Naive thymus-derived CD8-positive, alpha-beta T cell (primary cell): ENCODE measurements at regions not wholly inside any gene's neighbourhood (a gene's known extent, or its start where the extent isn't known, plus 50 kb on each side); places are given as distances from the start of the nearest gene placed in this dataset.
"Not testable (repeated sequence)": the region's sequence is repeated elsewhere in the genome, so short reads cannot be mapped to it uniquely, and the experiment has no call there.

ENCODE experiments used
- ATAC-seq, 2 donors: fragments of 150-1000 bp; cut with Tn5 transposase in 1 of 2; sonication (Bioruptor Pico), chemical (Tn5 transposase) in 1 of 2; 1 replicate in 1 of 2; 2 replicates in 1 of 2; pipeline ENCODE4 v1.10.0; 2021; ENCODE audit warnings: mild to moderate bottlenecking in 2 of 2, moderate library complexity in 2 of 2
- POLR2A ChIA-PET: fragments of 350-600 bp; sonication (Branson Sonifier 250); formaldehyde crosslinking; loops from one replicate; lab custom pipeline; 2021; ENCODE audit warnings: antibody characterized with exemption; lab: Charles Lee
- DNase-seq, 10 donors: peaks; one replicate each; pipeline versions ENCODE4 v3.0.0 to v3.0.0-alpha.2; 2020 to 2022
- H3K27ac Mint-ChIP-seq, 10 donors: one replicate each; pipeline ENCODE4 v1.8.0; 2020 to 2022; ENCODE audit warnings: mild to moderate bottlenecking in 10 of 10, mixed read lengths in 10 of 10, moderate library complexity in 4 of 10, inconsistent platforms in 1 of 10
- H3K27me3 Mint-ChIP-seq, 5 donors: one replicate each; pipeline ENCODE4 v1.8.0; 2021 to 2022; ENCODE audit warnings: mixed read lengths in 5 of 5
- H3K36me3 Mint-ChIP-seq, 3 donors: one replicate each; pipeline ENCODE4 v1.8.0; 2020 to 2022; ENCODE audit warnings: mixed read lengths in 3 of 3, mild to moderate bottlenecking in 2 of 3, inconsistent platforms in 1 of 3
- H3K4me1 Mint-ChIP-seq, 4 donors: one replicate each; pipeline ENCODE4 v1.8.0; 2021 to 2022; ENCODE audit warnings: mixed read lengths in 4 of 4
- H3K4me3 Mint-ChIP-seq, 10 donors: one replicate each; pipeline ENCODE4 v1.8.0; 2020 to 2022; ENCODE audit warnings: mild to moderate bottlenecking in 10 of 10, mixed read lengths in 10 of 10, moderate library complexity in 6 of 10, inconsistent platforms in 1 of 10
- H3K9me3 Mint-ChIP-seq, 9 donors: one replicate each; pipeline ENCODE4 v1.8.0; 2020 to 2022; ENCODE audit warnings: mixed read lengths in 9 of 9, mild to moderate bottlenecking in 3 of 9, inconsistent platforms in 1 of 9, moderate library complexity in 1 of 9

GRCh38 chr2:87409601-87410000, 338.3 kb upstream of the PLGLB2 start:
- H3K27me3 Mint-ChIP-seq, H3K27ac Mint-ChIP-seq, DNase-seq, H3K36me3 Mint-ChIP-seq, ATAC-seq, POLR2A ChIA-PET, H3K4me3 Mint-ChIP-seq, H3K9me3 Mint-ChIP-seq, H3K4me1 Mint-ChIP-seq: not testable (repeated sequence)

GRCh38 chr2:87410371-87410770, 337.5 kb upstream of the PLGLB2 start:
- H3K4me3 Mint-ChIP-seq, ATAC-seq, POLR2A ChIA-PET, H3K27ac Mint-ChIP-seq, H3K27me3 Mint-ChIP-seq, H3K9me3 Mint-ChIP-seq, H3K4me1 Mint-ChIP-seq, H3K36me3 Mint-ChIP-seq, DNase-seq: not testable (repeated sequence)

- H3K27me3 Mint-ChIP-seq, POLR2A ChIA-PET, H3K4me3 Mint-ChIP-seq, H3K9me3 Mint-ChIP-seq, H3K36me3 Mint-ChIP-seq, ATAC-seq, H3K4me1 Mint-ChIP-seq, H3K27ac Mint-ChIP-seq, DNase-seq: not testable (repeated sequence)
Observed at GRCh38 chr2:87412036-87412820, 335.7 kb upstream of the PLGLB2 start.

GRCh38 chr2:87414331-87414730, 333.6 kb upstream of the PLGLB2 start:
- DNase-seq = peak in 1 of 10 donors; percentile 18
- ATAC-seq = not testable (repeated sequence)

GRCh38 chr2:87414795-87415570, 332.9 kb upstream of the PLGLB2 start:
- H3K9me3 Mint-ChIP-seq = not testable (repeated sequence)

More at GRCh38 chr2:87414331-87414730, 333.6 kb upstream of the PLGLB2 start:
- H3K4me1 Mint-ChIP-seq, H3K27ac Mint-ChIP-seq, H3K36me3 Mint-ChIP-seq, POLR2A ChIA-PET, H3K4me3 Mint-ChIP-seq, H3K9me3 Mint-ChIP-seq, H3K27me3 Mint-ChIP-seq: not testable (repeated sequence)

GRCh38 chr2:87415586-87416265, 332.2 kb upstream of the PLGLB2 start:
- H3K27ac Mint-ChIP-seq, H3K9me3 Mint-ChIP-seq: not testable (repeated sequence)

More at GRCh38 chr2:87414795-87415570, 332.9 kb upstream of the PLGLB2 start:
- H3K36me3 Mint-ChIP-seq, H3K27ac Mint-ChIP-seq, H3K4me3 Mint-ChIP-seq, ATAC-seq, H3K4me1 Mint-ChIP-seq, DNase-seq, POLR2A ChIA-PET, H3K27me3 Mint-ChIP-seq: not testable (repeated sequence)

GRCh38 chr2:87416266-87416592, 331.7 kb upstream of the PLGLB2 start:
- H3K36me3 Mint-ChIP-seq, H3K9me3 Mint-ChIP-seq, H3K4me3 Mint-ChIP-seq, H3K27me3 Mint-ChIP-seq, H3K27ac Mint-ChIP-seq, ATAC-seq, POLR2A ChIA-PET, H3K4me1 Mint-ChIP-seq: not testable (repeated sequence)
- DNase-seq = peak in 1 of 10 donors; percentile 19

More at GRCh38 chr2:87415586-87416265, 332.2 kb upstream of the PLGLB2 start:
- H3K27me3 Mint-ChIP-seq, H3K36me3 Mint-ChIP-seq, H3K4me1 Mint-ChIP-seq, ATAC-seq, H3K4me3 Mint-ChIP-seq, POLR2A ChIA-PET, DNase-seq: not testable (repeated sequence)

GRCh38 chr2:87417147-87417546, 330.7 kb upstream of the PLGLB2 start:
- DNase-seq = not testable (repeated sequence)

GRCh38 chr2:87417742-87418567, 329.9 kb upstream of the PLGLB2 start:
- ATAC-seq, H3K36me3 Mint-ChIP-seq, H3K4me3 Mint-ChIP-seq, POLR2A ChIA-PET, H3K9me3 Mint-ChIP-seq, H3K27ac Mint-ChIP-seq, H3K27me3 Mint-ChIP-seq, H3K4me1 Mint-ChIP-seq: not testable (repeated sequence)
- peak in 1 of 10 donors; percentile 15 for DNase-seq

More at GRCh38 chr2:87417147-87417546, 330.7 kb upstream of the PLGLB2 start:
- H3K4me3 Mint-ChIP-seq, H3K4me1 Mint-ChIP-seq, H3K27me3 Mint-ChIP-seq, H3K9me3 Mint-ChIP-seq, H3K36me3 Mint-ChIP-seq, POLR2A ChIA-PET, H3K27ac Mint-ChIP-seq, ATAC-seq: not testable (repeated sequence)

- H3K36me3 Mint-ChIP-seq, H3K9me3 Mint-ChIP-seq, POLR2A ChIA-PET, H3K27me3 Mint-ChIP-seq, H3K4me3 Mint-ChIP-seq, H3K4me1 Mint-ChIP-seq, DNase-seq, H3K27ac Mint-ChIP-seq, ATAC-seq: not testable (repeated sequence)
Observed at GRCh38 chr2:87418823-87419822, 328.8 kb upstream of the PLGLB2 start.

- H3K27ac Mint-ChIP-seq, H3K27me3 Mint-ChIP-seq, H3K4me1 Mint-ChIP-seq, H3K9me3 Mint-ChIP-seq, H3K36me3 Mint-ChIP-seq, ATAC-seq, H3K4me3 Mint-ChIP-seq, POLR2A ChIA-PET, DNase-seq: not testable (repeated sequence)
Observed at GRCh38 chr2:87419980-87420379, 327.9 kb upstream of the PLGLB2 start.
